Head of caudate nucleus (tissue), 42 donors: ENCODE measurements at regions not wholly inside any gene's neighbourhood (a gene's known extent, or its start where the extent isn't known, plus 50 kb on each side); places are given as distances from the start of the nearest gene placed in this dataset.

Source experiments
- DNase-seq, 42 donors: peaks; one replicate each; pipeline versions ENCODE4 v3.0.0 to v3.0.0-alpha.2; 2020 to 2021; ENCODE audit warnings: mixed read lengths in 7 of 42
- intact Hi-C: fragments of 100-400 bp; cut with DNase I; formaldehyde crosslinking; loops from one replicate; pipeline ENCODE4 v1.15.0; 2022

- intact Hi-C loops = no loop called here
- DNase-seq = no peak
These were observed 52.1 kb upstream of the TLE3 start for GRCh38 chr15:70149667-70150404.

- DNase-seq = no peak
- intact Hi-C loops = no loop called here
These were observed 50.1 kb upstream of the TLE3 start for GRCh38 chr15:70147778-70148177.
